AG04449 (cell line): ENCODE measurements at regions not wholly inside any gene's neighbourhood (a gene's known extent, or its start where the extent isn't known, plus 50 kb on each side); places are given as distances from the start of the nearest gene placed in this dataset.

Source experiments
- CTCF ChIA-PET: fragments of 350-600 bp; formaldehyde crosslinking; extraction: SDS; loops from one replicate; lab custom pipeline; 2021; ENCODE audit warnings: antibody characterized with exemption; lab: Yijun Ruan, JAX
- POLR2A ChIA-PET: fragments of 400-600, 350-600 bp; formaldehyde crosslinking; extraction: SDS; loops from one replicate; lab custom pipeline; 2020; ENCODE audit warnings: antibody characterized with exemption, inconsistent platforms; lab: Yijun Ruan, JAX
- DNase-seq: peaks from one replicate; pipeline ENCODE4 v3.0.0-alpha.2; 2010; ENCODE audit warnings: low read depth, low spot score
- H3K4me3 ChIP-seq: 2 replicates; pipeline ENCODE4 v1.5.1; 2011; ENCODE audit warnings: low read depth, mild to moderate bottlenecking, control low read depth, low read length
- CTCF ChIP-seq: IDR thresholded peaks from one replicate; pipeline ENCODE4 v1.5.1; 2011; ENCODE audit warnings: mild to moderate bottlenecking, moderate library complexity, low read length, control low read depth, inconsistent platforms; ENCODE audit not compliant: insufficient read depth; ENCODE audit errors: missing control alignments

DNA sequence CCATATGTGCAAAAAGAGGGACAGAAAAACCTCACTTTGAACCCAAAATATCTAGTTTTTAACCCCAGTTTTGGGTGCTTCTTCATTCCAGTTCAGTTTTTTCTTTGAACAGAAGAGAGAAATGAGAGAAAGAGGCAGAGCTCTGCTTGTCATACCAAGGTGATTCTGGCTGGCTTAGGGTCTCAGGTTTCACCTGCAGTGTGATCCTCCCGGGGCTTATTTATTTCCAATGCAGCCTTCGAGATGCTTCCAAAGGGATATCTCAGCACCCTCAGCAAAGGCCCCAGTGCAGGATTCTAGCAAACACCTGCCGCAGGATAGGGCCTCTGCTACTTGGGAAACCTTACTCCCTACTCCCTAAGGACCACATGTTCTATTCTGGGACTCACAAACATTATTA is 131.3 kb downstream of the WDR11 start:
- POLR2A ChIA-PET: no interaction called here
- no peak overlapping the region for H3K4me3 ChIP-seq
- CTCF ChIA-PET: no interaction called here
- no peak for TF ChIP-seq CTCF
- DNase-seq: no peak

DNA sequence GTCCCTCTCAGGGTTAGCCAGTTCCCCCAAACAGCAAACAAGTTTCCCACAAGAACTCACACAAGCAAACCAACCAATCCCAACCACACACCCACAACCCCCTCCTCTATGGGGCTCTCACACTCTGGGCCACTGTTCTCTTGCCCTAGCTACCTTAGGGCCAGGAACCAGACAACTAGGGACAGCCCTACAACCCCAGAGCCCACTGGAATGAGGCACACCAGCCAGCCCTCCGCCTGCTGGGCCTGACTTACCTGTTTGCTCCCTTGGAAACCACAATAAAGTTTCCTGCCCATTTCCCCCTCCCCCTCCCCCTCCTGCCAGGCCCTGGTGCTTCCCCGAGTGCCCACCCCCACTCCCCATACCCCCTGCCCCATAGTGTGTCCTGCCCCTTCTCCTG is 132.6 kb downstream of the WDR11 start:
- DNase-seq: no peak
- CTCF ChIA-PET: no interaction called here
- no peak overlapping the region for H3K4me3 ChIP-seq
- TF ChIP-seq CTCF: no peak
- POLR2A ChIA-PET: no interaction called here

GRCh38 chr10:120984221-120984620 is 133.1 kb downstream of the WDR11 start:
- POLR2A ChIA-PET: no interaction called here
- TF ChIP-seq CTCF: no peak
- CTCF ChIA-PET: no interaction called here

GRCh38 chr10:120987359-120987758 is 136.2 kb downstream of the WDR11 start:
- POLR2A ChIA-PET: no interaction called here
- no peak for TF ChIP-seq CTCF
- DNase-seq: no peak
- no peak overlapping the region for H3K4me3 ChIP-seq
- CTCF ChIA-PET: no interaction called here

More at GRCh38 chr10:120984221-120984620, 133.1 kb downstream of the WDR11 start:
- no peak for DNase-seq
- H3K4me3 ChIP-seq: no peak overlapping the region

GRCh38 chr10:120988751-120989150 is 137.6 kb downstream of the WDR11 start:
- no peak overlapping the region for H3K4me3 ChIP-seq
- TF ChIP-seq CTCF: no peak
- POLR2A ChIA-PET: no interaction called here
- CTCF ChIA-PET: no interaction called here
- no peak for DNase-seq

DNA sequence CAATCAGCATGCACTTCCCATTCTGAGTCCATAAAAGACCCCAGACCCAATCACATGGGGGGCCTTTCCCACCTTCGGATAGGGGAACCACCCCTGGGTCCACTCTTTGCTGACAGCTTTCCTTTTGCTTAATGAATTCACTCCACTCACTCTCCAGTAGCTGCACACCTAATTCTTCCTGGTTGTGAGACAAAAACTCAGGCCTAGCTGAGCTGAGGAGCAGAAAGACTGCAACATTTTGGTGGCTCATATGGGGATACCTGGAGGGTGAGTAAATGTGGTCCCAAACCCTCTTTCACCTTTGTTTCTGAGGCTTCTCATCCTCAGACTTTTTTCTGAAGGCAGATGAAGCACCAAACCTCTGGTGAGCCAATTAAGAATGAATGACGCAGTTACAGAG is 138.1 kb downstream of the WDR11 start:
- CTCF ChIA-PET: no interaction called here
- no peak overlapping the region for H3K4me3 ChIP-seq
- POLR2A ChIA-PET: no interaction called here
- DNase-seq: no peak
- TF ChIP-seq CTCF: no peak
